GM18505 (cell line): ENCODE measurements at regions not wholly inside any gene's neighbourhood (a gene's known extent, or its start where the extent isn't known, plus 50 kb on each side); places are given as distances from the start of the nearest gene placed in this dataset.

Experiments
- ATAC-seq: cut with Tn5 transposase; IDR thresholded peaks from one replicate; pipeline ENCODE4 v1.9.1; 2021; ENCODE audit not compliant: unreplicated experiment
- POLR2A ChIP-seq: IDR thresholded peaks from 4 replicates; pipeline ENCODE4 v1.6.1; 2011; ENCODE audit warnings: borderline replicate concordance; ENCODE audit not compliant: insufficient read depth, insufficient read length; ENCODE audit errors: extremely low read depth

DNA sequence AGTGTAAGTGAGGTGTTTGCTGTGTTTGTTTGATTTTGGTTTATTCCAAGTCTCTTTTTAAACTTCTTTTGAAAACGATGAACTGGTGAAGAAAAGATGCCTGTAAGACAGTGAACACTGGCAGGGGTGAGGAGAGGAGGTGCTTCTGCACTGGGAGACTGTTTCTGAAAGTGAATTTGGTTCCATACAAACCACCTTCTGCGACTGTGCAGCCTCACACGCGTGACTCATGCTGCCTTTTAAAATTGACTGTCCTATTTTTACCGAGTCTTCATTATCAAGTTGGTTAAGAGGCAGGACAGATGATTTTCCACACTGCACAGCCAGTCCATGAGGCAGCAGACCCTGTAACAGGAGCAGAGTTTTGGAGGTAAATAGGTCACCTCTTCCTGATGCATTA lies 340.6 kb downstream of the MTRR start:
- TF ChIP-seq POLR2A = no peak
- no peak for ATAC-seq

DNA sequence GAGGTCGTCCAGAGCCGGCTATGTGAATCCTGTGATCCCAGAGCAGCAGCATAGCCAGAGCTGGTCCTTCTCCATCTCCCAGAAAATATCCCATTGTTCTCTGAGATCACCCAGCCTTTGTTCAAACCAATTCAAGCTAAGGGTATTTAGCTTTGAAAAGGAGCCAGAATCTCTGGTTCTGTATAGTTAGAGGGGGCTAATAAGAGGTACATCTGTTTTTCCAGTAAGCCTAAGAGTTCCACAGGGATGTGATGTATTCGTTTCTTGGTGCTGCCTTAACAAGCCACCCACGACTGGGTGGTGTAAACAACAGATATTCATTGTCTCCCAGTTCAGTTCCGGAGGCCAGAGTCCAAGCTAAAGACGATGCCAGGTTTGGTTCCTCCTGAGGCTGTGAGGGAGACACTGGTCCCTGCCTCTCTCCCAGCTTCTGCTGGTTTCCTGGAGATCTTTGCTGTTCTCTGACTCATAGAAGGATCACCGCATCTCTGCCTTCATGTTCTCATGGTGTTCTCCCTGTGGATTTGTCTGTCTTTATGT lies 344.8 kb downstream of the MTRR start:
- TF ChIP-seq POLR2A = no peak
- ATAC-seq = no peak

DNA sequence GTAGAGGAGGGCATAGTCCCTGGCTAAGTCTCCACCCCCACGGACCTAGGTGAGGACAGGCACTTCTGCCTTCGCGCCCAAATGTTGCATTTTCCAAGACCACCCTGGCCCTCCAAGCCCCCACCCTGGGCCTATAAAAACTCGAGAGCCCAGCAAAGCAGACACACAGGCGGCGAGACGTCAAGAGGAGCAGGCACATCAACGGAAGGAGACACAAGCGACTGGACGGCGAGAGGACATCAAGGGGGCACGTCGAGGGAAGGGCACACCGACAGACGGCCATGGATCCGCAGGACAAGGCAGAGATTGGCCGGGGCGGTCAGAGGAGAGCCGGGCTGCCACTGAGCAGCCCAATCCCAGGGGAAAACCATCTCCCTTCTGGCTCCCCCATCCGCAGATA lies 348.0 kb downstream of the MTRR start:
- no peak for TF ChIP-seq POLR2A
- no peak for ATAC-seq

- ATAC-seq = no peak
- TF ChIP-seq POLR2A = no peak
Observed at GRCh38 chr5:8226148-8226547, 357.2 kb downstream of the MTRR start.

- no peak for ATAC-seq
Observed at GRCh38 chr5:8227112-8227511, 358.2 kb downstream of the MTRR start.

GRCh38 chr5:8229551-8229950 lies 360.6 kb downstream of the MTRR start:
- TF ChIP-seq POLR2A = no peak
- no peak for ATAC-seq

More at GRCh38 chr5:8227112-8227511, 358.2 kb downstream of the MTRR start:
- TF ChIP-seq POLR2A = no peak

- ATAC-seq = no peak
- no peak for TF ChIP-seq POLR2A
Observed at GRCh38 chr5:8230868-8231267, 361.9 kb downstream of the MTRR start.

DNA sequence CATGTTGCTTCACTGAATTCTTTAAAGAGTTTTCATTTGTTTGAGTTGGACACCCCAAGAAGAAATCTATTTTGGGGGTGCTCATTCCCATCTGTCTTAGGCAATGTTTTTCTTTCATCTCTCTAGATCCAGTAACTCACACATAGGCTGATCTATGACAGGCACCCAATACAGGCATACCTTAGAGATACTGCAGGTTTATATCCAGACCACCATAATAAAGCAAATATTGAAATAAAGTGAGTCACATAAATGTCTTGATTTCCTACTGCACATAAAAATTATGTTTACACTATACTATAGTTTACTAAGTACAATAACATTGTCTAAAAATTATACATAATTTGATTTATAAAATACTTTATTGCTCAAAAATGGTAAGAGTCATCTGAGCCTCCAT lies 364.5 kb downstream of the MTRR start:
- no peak for TF ChIP-seq POLR2A
- no peak for ATAC-seq

- no peak for TF ChIP-seq POLR2A
Observed at GRCh38 chr5:8234179-8234770, 365.3 kb downstream of the MTRR start.

DNA sequence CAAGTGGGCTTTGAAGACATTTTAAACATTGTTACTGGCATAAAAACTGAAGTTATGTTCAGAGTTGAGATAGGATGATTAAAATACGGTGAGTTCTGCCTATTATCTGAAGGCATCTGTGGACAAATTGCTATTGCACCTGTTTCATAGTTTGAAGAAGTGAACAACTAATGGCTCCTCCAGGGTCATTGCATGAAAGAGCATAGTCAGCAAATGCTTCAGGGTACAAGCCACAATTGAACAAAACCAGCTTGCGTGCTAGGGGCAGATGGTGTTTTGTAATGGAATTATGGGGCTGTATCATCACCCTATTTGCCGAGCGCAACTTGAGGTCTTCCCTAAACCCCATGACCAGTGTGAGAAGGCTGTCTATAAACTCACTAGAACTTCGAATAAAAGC lies 369.1 kb downstream of the MTRR start:
- no peak for ATAC-seq
- no peak for TF ChIP-seq POLR2A

More at GRCh38 chr5:8234179-8234770, 365.3 kb downstream of the MTRR start:
- no peak for ATAC-seq

DNA sequence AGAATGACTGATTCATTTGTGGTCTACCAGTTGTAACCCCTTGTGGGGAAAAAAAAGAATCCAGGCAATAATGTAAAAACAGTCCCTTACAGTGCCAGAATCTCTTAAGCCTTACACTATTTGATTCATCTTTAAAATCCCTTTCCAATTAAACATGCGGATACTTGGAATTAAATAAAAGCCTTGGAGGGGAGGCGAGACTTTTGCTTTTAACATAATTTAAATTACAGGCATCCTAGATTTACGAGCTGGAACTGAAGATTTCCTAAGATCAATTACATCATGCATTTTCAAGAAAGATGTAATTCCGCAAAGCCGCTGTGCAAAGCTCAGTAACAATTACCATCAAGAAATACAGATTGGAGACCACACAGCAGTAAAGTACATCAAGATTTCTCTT lies 370.2 kb downstream of the MTRR start:
- ATAC-seq = no peak
- no peak for TF ChIP-seq POLR2A

DNA sequence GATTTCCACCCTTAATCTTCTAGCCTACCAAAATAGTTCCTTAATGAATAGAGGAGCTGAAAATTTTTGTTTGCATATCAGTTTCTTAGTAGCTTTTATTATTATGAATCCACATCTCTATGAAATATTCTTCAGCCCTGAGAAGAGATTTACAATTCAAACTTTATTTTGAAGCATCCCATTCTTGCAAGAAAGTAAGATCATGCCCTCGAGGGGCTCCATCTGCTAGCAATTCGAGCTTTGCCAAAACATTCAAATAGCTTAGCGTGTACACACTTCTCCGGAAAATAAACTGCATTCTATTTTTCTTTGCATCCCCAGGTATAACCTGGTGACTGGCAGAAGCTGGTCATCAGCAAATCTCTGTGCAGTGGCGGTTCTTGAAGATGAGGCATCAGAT lies 370.7 kb downstream of the MTRR start:
- TF ChIP-seq POLR2A = no peak
- ATAC-seq = no peak

DNA sequence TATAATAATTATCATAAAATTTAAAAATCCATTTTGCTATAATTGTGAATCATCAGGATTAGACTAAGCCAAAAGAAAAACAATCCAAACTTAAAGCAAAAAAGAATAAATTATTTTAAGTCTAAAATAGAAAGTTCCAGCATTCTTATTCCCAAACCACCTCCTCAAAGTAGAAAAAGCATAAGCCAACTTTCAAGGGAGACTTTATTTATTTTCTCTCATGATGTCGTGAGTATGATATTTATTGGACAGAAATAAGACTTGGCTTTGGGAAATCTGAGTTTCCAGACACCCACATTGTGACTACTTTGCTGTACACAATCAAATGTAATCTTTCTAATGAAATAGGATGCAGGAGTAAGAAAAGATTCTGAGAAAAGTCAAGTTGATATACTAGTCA lies 372.1 kb downstream of the MTRR start:
- ATAC-seq = no peak
- TF ChIP-seq POLR2A = no peak

DNA sequence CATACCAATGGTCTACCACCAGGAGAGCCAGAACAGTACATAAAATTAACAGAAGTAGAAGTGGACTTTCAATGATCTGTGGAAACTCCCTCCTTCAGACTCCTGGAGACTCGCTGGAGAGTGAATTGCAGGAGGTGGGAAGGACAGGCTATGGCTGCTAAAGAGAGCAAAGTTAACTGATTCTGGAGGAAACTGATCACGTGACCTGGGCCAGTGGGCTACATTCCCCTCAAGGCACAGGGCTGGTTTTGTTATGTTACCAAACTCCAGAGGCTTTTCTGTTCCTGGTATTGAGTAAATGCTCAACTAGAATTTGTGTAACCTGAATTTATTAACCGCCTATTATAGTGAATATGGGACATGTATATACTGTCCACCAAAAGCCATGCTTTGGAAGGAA lies 372.6 kb downstream of the MTRR start:
- no peak for TF ChIP-seq POLR2A
- ATAC-seq = no peak
